ENCODE measurements at regions not wholly inside any gene's neighbourhood (a gene's known extent, or its start where the extent isn't known, plus 50 kb on each side); places are given as distances from the start of the nearest gene placed in this dataset.

DNA sequence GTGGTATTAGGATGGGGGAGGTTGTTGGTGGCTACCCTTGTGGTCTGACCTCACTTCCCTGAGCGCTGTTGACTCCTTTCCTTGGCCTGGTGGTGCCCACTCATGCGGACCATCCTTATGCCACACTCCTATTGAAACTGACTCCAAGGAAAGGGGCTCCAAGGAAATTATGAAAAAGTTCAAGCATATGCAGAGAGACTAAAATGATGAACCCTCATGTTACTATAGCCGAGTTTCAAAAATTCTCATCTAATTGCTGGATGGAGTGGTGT lies 75.0 kb upstream of the CALM2 start:
- H3K9me2 ChIP-seq (replicated peaks; ENCODE audit: low read depth, low read length) = no peaks in the 10 kb centered on the region
- H3K4me1 ChIP-seq (ENCODE audit: insufficient read depth, low read length, poor library complexity, severe bottlenecking) = no peaks in the 10 kb centered on the region
- H3K4me2 ChIP-seq (ENCODE audit: low read depth, low read length, poor library complexity, severe bottlenecking) = no peak overlapping the region
- no peak overlapping the region for H3K4me3 ChIP-seq (ENCODE audit: low read length, poor library complexity, severe bottlenecking)
- H3K9me3 ChIP-seq (ENCODE audit: insufficient read depth, low read depth, low read length) = no peaks in the 10 kb centered on the region
- no peak overlapping the region for H3K9ac ChIP-seq (ENCODE audit: low read depth, low read length, poor library complexity, severe bottlenecking)
- H2AFZ ChIP-seq (ENCODE audit: low read length) = no peak overlapping the region
- no peaks in the 10 kb centered on the region for H3K27me3 ChIP-seq (ENCODE audit: insufficient read depth, low read length, poor library complexity, severe bottlenecking)
- no peaks in the 10 kb centered on the region for H3F3A ChIP-seq (ENCODE audit: low read depth)
- H4K20me1 ChIP-seq (ENCODE audit: insufficient read depth, low read length, poor library complexity, severe bottlenecking) = no peaks in the 10 kb centered on the region
- TF ChIP-seq EZH2phosphoT487 (IDR thresholded peaks at IDR 0.05; ENCODE audit: borderline replicate concordance) = no peak
- TF ChIP-seq, protein P1, sequence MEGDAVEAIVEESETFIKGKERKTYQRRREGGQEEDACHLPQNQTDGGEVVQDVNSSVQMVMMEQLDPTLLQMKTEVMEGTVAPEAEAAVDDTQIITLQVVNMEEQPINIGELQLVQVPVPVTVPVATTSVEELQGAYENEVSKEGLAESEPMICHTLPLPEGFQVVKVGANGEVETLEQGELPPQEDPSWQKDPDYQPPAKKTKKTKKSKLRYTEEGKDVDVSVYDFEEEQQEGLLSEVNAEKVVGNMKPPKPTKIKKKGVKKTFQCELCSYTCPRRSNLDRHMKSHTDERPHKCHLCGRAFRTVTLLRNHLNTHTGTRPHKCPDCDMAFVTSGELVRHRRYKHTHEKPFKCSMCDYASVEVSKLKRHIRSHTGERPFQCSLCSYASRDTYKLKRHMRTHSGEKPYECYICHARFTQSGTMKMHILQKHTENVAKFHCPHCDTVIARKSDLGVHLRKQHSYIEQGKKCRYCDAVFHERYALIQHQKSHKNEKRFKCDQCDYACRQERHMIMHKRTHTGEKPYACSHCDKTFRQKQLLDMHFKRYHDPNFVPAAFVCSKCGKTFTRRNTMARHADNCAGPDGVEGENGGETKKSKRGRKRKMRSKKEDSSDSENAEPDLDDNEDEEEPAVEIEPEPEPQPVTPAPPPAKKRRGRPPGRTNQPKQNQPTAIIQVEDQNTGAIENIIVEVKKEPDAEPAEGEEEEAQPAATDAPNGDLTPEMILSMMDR (conservative IDR thresholded peaks at IDR 0.05; ENCODE audit: low read length) = no peak
- H3K79me2 ChIP-seq (ENCODE audit: insufficient read depth, low read length) = no peaks in the 10 kb centered on the region
- no peaks in the 10 kb centered on the region for H3K36me3 ChIP-seq (ENCODE audit: insufficient read depth, low read length)

DNA sequence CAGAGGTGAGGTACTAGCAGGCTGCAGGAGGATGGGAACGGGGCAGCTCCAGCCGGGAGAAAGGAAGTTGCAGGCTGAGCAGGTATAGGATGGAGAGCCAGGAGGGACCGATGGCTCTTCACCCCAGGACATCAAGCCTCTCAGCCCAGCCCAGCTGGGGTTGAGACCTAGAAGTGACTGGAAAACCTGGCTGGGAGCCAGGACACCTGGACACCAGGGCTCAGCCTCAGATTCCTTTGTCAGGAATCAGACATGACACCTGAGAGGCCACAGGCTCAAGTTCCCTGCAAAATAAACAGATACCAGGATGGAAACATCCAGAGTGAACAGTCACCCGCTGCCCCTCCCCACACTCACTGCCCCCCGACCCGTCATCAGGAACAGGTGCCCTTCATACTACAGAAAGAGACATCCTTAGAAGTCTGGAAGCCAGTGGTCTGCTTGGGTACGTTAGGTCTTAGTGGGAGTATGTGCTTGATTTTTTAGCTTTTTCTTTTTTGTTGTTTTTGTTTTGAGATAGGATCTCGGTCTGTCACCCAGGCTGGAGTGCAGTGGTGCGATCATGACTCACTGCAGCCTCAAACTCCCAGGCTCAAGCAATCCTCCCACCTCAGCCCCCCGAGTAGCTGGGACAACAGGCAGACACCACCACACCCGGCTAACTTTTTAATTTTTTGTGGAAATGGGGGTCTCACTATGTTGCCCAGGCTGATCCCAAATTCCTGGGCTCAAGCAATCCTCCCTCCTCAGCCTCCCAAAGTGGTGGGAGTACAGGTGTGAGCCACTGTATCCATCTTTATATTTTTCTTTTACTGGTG lies 74.5 kb upstream of the CALM2 start:
- no peaks in the 10 kb centered on the region for H3K27me3 ChIP-seq (ENCODE audit: insufficient read depth, low read length, poor library complexity, severe bottlenecking)
- TF ChIP-seq, protein P1 (conservative IDR thresholded peaks at IDR 0.05; ENCODE audit: low read length) = no peak
- TF ChIP-seq EZH2phosphoT487 (IDR thresholded peaks at IDR 0.05; ENCODE audit: borderline replicate concordance) = no peak
- H3K36me3 ChIP-seq (ENCODE audit: insufficient read depth, low read length) = no peaks in the 10 kb centered on the region
- no peaks in the 10 kb centered on the region for H3K79me2 ChIP-seq (ENCODE audit: insufficient read depth, low read length)
- H3K9me3 ChIP-seq (ENCODE audit: insufficient read depth, low read depth, low read length) = no peaks in the 10 kb centered on the region
- no peaks in the 10 kb centered on the region for H3F3A ChIP-seq (ENCODE audit: low read depth)
- no peaks in the 10 kb centered on the region for H3K4me1 ChIP-seq (ENCODE audit: insufficient read depth, low read length, poor library complexity, severe bottlenecking)
- H3K9me2 ChIP-seq (replicated peaks; ENCODE audit: low read depth, low read length) = no peaks in the 10 kb centered on the region
- no peak overlapping the region for H3K4me2 ChIP-seq (ENCODE audit: low read depth, low read length, poor library complexity, severe bottlenecking)
- no peak overlapping the region for H3K9ac ChIP-seq (ENCODE audit: low read depth, low read length, poor library complexity, severe bottlenecking)
- H4K20me1 ChIP-seq (ENCODE audit: insufficient read depth, low read length, poor library complexity, severe bottlenecking) = no peaks in the 10 kb centered on the region
- H3K4me3 ChIP-seq (ENCODE audit: low read length, poor library complexity, severe bottlenecking) = no peak overlapping the region
- no peak overlapping the region for H2AFZ ChIP-seq (ENCODE audit: low read length)

DNA sequence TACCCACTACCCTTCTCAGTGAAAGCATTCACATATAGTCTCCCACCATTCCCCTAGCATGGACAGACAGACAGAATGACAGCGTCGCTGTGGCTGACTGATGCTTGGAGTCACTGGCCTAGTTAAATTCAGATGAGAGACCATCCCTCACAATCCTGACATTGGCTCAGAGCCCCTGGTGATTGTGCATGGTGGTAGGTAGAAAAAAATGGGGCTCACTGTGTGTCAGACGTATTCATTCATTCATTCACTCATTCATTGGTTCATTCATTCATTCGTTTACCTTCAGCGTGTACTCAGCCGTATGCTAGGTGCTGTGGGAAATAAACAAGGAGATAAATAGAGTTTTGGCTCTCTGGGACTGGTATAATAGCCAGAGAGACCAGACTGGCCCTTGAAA lies 73.6 kb upstream of the CALM2 start:
- TF ChIP-seq, protein P1 (conservative IDR thresholded peaks at IDR 0.05; ENCODE audit: low read length) = no peak
- no peak for TF ChIP-seq EZH2phosphoT487 (IDR thresholded peaks at IDR 0.05; ENCODE audit: borderline replicate concordance)
- H4K20me1 ChIP-seq (ENCODE audit: insufficient read depth, low read length, poor library complexity, severe bottlenecking) = no peaks in the 10 kb centered on the region
- H3K36me3 ChIP-seq (ENCODE audit: insufficient read depth, low read length) = no peaks in the 10 kb centered on the region
- no peaks in the 10 kb centered on the region for H3K4me1 ChIP-seq (ENCODE audit: insufficient read depth, low read length, poor library complexity, severe bottlenecking)
- no peaks in the 10 kb centered on the region for H3K9me2 ChIP-seq (replicated peaks; ENCODE audit: low read depth, low read length)
- H3K4me3 ChIP-seq (ENCODE audit: low read length, poor library complexity, severe bottlenecking) = no peak overlapping the region
- no peaks in the 10 kb centered on the region for H3F3A ChIP-seq (ENCODE audit: low read depth)
- no peaks in the 10 kb centered on the region for H3K79me2 ChIP-seq (ENCODE audit: insufficient read depth, low read length)
- H3K27me3 ChIP-seq (ENCODE audit: insufficient read depth, low read length, poor library complexity, severe bottlenecking) = no peaks in the 10 kb centered on the region
- no peak overlapping the region for H3K4me2 ChIP-seq (ENCODE audit: low read depth, low read length, poor library complexity, severe bottlenecking)
- no peaks in the 10 kb centered on the region for H3K9me3 ChIP-seq (ENCODE audit: insufficient read depth, low read depth, low read length)
- no peak overlapping the region for H3K9ac ChIP-seq (ENCODE audit: low read depth, low read length, poor library complexity, severe bottlenecking)
- H2AFZ ChIP-seq (ENCODE audit: low read length) = no peak overlapping the region
